NCI-H69 (cell line): ENCODE measurements at regions not wholly inside any gene's neighbourhood (a gene's known extent, or its start where the extent isn't known, plus 50 kb on each side); places are given as distances from the start of the nearest gene placed in this dataset.
"Not testable (repeated sequence)": the region's sequence is repeated elsewhere in the genome, so short reads cannot be mapped to it uniquely, and the experiment has no call there.

Experiments used
- DNase-seq: peaks from one replicate; lab custom pipeline; 2025; lab: John Stamatoyannopoulos, UW

DNA sequence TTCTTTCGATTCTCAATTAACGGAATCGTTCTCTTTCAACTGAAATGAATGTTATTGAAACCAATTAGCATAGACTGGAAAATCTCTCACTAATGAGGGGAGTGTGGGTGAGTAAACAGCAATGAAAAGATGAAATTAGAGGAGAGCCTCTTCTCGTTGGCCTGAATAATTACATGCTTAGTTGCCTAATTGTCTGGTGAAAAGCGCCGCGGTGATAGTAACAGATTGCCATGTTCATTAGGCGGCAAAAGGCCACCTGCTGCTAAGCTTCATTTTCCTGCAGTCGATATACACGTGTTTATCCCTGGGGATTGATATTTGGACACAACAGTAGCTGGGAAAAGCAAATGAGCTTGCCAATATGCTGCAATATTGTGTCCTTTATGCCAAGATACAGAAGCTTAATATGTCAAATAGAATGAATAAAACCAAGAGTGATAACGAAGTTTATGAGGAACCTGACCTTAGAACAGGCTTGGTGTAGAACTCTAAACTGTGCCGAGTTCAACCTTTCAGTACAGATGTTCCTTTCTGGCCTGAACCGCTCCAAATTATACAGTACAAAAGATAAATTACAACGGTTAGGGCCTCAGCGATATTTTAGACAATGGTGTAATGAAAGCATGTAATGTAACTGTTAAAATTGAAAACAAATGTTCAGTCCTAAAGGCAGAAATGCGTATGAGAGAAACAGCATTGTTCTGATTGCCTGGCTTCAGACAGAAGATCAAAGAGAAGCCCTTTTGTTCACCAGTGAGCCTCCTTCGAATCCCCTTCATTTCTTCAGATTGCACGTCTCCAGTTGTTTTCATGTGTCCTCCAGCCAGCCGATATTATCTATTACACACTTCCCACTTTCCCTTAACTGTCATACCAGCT, 185.2 kb downstream of the SHOX2 start:
- DNase-seq: peak; percentile 96

DNA sequence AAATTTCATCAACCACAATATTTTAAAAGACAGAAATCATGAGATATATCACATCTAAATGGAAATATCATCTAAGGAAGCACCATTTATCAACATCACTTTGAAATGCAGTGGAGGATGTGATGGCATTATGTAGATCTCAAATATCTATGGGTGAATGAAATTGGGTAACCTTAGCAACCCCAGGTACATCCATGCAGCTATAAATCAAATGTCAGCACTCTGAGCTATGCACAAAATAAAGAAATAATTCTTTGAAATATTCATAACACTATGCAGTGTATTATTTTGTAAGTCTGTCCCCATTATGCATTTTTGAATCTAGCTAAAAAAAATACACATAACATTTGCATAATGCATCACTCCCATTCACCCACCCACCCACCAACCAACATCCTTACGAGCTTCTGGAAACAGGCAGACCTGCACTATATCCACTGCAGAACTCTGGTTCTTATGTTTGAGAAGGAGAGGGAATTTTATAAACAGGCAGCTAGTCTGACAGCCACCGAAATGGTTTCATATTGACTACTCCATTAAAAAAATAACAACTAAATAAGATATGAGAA, 186.8 kb downstream of the SHOX2 start:
- peak; percentile 20 for DNase-seq

DNA sequence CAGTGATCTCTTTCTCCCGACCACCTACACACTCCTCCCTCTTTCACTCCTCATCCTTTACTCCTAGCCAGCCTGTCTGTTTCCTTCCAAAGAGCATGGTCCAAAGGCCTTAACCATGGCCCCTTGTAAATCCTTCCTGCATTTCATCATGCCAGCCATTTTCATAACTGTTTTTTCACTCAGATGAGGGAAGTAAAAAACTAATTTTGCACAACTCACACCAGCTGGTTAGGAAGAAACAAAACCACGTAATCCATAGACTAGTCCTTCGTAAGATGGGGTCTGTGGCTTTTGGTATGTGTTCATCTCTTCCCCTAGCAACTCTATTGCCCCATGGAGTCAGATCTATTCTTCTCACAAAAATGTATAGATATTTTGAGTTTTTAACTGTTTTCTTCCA, 187.8 kb downstream of the SHOX2 start:
- DNase-seq: no peak

DNA sequence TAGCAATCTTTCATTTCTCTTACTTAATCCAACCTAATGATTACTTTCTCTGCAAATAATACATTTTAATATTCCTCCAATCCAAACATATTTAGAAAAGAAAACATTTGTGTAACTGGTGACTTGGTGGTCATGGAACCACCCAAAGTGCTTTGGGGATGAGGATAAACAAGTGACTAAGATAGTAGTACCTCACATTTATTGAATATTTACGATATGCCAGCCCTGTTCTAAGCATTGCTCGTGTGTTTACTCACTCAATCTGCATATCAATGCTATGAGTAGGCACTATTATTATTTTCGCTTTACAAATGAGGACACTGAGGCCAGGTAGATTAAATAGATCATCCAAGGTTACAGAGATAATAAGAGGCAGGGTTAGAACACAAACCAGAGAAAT, 189.5 kb downstream of the SHOX2 start:
- DNase-seq: no peak

DNA sequence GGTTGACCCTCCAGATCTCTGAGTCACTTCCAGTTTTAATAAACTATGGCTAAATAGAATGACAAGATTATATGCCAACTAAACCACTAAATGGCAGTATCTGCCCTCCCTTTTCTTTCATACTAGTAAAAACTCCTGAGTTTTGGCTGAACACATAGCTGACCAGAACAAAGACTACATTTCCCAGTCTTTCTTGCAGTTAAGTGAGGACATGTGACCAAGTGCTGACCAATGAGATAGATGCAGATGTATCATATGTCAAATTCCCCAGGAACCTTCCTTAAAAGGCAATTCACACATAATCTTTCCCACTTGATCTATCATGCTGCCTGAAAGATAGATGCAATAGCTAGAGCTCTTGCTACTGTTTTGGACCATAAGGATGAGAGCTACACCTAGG, 191.3 kb downstream of the SHOX2 start:
- no peak for DNase-seq

DNA sequence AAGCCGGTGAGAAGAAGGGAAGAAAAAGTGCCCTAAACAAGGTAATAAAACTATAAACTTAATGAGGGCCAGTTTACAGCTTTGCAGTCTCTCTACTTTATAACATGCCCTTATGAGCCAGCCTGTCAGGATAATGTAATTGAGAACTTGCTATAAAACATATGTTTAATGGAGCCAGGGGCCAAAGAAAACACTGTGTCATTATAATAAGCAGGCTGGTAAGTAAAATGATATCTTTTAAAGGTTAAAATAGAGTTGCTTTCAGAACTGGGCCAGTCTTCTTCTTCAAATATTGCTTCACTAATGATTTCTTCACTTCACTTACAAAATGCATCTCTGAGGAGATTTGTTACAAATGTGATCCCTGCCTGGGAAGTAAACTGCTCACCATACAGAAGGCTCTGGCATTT, 192.5 kb downstream of the SHOX2 start:
- peak; percentile 59 for DNase-seq

DNA sequence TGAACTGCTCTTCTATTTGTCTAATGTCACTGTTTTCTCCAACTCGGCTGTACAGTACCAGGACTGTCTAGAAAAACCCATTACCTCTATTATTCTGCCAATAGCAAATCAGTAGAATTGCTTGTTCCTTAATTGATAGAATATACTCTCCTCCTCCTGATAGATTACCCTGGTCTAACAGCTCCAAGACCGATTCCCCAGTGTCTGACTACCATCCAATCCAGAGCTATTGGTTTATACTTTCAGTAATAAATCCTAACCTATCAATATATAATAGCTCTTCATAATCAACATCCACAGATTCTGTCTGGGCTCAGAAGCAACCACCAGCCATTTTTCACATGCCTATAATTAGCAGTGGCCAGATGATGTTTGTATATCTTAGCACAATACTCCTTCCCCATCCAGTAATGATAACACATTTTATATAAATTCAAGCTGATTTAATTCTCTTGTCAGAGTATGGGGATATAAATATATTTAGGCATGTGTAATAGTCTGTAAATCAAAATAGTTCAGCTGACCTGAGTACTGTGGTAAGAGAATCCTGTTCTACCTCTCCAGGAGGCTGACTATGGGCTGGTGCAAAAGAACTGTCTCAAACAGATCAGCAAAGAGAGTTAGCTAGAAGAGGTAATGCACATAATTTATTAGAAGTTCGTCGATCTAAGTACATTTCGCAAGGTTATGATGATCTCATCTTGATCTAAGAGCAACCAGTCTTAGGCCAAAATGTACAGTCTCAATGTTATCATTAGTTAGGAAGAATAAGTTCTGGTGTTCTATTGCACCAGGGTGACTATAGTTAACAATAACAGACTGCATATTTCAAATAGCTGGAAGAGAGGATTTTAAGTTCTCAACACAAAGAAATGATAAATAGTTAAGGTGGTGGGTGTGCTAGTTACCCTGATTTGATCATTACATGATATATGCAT, 193.4 kb downstream of the SHOX2 start:
- DNase-seq: no peak

DNA sequence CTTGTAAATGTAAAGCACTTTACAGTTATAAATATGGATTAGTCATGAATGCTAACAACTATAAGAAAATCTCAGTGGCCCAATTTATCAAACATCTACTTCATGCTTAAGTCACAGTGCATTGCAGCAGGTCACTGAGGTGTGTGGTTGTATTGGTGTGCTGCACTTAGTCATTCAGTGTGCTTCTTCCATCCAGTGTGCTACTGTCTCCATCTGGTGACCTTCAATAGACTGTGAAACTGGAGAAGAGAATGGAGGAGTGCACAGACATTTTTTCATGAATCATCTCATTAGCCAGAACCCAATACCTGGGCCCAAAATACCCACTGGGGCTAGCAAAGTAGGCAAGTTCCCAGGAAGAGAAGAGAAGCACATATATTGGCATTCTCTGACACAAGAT, 199.6 kb downstream of the SHOX2 start:
- DNase-seq: peak; percentile 3

DNA sequence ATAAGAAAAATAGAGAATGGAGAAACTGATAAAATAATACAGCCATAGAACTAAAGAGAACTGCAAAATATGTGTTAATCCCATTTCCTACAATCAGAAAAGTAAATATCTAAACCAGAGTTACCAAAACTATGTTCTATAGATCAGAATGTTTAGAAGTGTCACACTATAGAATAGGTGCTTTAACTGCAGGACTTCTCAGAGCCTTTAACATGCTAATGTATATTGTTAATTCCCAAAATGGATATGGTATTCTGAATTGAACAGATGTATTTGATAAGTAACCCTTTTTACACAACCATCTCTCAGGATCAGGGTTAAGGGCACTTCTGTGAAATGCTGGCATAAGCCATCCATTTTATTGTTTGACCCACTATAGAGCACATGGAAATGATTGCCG, 200.3 kb downstream of the SHOX2 start:
- DNase-seq: no peak

DNA sequence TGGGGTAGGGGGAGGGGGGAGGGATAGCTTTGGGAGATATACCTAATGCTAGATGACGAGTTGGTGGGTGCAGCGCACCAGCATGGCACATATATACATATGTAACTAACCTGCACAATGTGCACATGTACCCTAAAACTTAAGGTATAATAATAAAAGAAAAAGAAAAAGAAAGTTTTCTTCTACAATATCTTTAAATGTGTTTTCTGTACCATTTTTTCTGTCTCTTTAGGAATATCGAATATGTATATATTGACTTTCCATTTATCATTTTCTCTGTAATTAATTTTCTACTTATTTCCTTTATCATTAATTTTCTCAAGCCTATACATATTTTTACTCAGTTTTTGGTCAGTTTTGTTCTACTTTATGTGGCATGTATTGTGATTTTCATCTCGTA, 203.5 kb downstream of the SHOX2 start:
- not testable (repeated sequence) for DNase-seq

DNA sequence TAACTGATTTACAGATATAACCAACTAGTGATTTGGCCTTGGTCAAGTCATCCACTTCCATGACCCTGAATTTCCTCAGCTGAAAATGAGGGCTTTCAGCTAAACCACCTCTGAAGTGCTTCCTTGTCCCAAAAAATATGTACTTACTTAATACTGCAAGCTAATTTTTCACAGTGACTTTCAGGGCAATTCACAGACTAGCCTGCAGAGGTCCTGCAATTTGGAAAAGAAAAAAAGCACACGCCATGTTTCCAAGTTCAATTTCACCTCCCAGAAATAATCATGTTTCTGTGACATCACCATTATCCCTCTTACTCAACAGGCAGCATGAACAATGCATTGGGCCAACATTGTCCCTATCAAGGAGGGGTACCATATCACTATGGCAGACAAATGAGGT, 218.2 kb downstream of the SHOX2 start:
- DNase-seq: no peak

DNA sequence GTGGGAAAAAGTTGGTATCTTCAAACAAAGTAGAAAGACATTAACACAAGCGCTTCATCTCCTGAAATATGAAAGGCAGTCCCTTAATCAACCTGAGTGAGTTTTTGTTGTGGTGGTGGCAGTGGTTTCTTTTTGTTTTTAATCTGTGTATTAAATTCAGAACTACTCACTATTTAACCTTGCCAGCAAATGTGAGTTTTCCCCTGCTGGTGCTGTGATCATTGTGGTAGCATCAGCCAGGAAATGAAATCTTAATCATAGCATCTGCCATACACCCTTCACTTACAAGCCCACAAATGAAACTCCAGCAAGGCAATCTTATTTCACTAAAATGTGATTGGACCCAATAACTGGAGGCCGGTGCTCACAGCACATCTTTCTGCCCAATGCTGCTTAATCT, 229.7 kb downstream of the SHOX2 start:
- DNase-seq: no peak

DNA sequence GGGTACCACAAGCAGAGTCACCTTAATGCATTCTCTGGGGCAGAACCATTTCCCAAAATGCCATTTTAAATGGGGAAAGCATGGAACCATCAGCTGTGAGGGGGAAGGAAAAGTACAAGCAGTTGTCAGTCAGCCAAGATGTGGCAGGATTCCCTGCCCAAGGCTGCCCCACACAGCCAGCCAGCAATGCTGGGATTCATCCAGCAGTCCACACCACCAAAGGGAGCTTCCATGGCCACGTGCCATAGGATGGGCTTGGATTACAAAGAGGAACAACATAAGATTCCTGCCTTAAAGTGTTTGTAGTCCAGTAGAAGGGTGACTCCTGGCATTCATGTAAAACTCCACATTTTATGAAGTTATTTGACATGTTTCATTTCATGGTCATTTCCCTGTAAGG, 233.3 kb downstream of the SHOX2 start:
- DNase-seq: no peak

DNA sequence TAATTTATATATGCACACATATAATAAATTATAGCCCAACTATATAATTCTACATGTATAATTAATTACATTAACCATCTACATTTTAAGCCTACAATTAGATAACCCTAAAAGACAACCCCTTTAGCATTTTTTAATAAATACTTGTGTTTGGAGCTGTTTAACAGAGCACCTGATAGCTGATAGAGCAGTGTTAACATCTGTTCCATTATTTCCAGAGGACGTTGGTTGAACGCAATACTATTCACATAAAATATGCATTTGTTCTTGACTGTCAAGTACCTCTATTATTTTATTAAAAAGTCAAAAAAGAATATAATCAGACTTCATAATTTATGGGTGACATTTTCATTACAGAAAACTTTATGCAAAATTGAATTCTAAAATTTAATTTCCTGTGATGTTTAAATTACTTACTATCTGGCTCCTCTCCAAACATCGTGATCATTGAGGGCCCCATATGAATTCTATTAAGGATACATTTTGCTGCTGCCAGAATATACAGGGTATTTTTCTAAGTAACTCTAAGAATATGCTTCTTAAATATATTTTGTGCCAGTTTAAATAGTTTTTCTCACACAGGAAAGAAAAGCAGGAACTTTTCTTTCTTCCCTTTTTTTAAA, 234.3 kb downstream of the SHOX2 start:
- DNase-seq: no peak

DNA sequence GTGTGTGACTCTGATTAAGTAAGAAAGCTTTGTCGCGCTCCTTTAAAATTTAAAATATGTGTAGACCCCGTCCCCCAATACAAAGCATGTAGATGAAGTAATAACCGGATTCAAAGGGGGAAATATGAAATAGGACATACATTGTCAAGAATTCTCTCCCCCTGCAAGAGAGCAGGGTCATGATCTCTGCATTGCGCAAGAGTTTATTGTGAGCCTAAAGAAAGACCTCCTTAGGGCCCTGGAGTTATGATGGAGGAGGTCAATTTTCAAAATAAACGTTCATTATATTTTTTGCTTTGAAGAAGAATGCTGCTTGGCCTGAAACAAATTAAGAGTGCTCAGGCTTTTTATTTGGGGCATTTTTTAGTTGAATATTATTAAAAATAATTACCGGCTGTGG, 235.0 kb downstream of the SHOX2 start:
- no peak for DNase-seq

DNA sequence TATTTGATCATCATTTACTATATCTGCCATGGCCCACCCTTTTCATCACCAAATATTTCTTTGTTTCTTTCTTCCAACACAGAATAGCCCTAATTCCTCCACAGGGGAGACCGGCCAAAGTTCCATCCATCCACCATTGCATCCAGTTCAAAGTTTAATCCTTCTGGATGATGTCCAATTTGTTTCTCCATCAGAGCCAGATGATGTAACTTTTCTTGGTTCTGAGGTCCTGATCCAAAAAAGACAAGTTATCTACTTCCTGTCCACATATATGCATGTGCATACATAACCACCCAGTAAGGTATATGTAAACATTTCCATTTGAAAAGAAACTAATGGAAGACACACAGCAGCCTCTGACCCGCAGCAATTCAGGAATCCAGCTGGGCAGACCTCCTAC, 237.3 kb downstream of the SHOX2 start:
- no peak for DNase-seq

DNA sequence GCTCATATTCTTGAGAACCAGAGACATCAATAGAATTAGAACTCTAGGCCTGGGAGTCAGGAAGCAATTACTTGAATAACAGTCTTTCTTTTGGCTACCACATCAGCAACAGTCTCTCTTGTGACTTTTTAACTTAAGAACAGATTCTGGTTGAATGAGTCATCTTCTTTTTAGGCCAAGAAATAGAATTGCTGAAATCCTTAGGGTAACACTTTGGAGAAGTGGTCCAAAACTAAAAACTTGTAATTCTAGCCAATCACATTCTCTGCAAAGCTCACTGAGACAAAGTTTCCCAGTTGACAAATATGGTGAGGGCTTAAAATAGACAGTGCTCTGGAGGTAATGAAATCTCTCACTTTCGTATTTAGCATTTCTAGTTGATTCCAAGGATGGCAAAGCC, 238.0 kb downstream of the SHOX2 start:
- DNase-seq: no peak

DNA sequence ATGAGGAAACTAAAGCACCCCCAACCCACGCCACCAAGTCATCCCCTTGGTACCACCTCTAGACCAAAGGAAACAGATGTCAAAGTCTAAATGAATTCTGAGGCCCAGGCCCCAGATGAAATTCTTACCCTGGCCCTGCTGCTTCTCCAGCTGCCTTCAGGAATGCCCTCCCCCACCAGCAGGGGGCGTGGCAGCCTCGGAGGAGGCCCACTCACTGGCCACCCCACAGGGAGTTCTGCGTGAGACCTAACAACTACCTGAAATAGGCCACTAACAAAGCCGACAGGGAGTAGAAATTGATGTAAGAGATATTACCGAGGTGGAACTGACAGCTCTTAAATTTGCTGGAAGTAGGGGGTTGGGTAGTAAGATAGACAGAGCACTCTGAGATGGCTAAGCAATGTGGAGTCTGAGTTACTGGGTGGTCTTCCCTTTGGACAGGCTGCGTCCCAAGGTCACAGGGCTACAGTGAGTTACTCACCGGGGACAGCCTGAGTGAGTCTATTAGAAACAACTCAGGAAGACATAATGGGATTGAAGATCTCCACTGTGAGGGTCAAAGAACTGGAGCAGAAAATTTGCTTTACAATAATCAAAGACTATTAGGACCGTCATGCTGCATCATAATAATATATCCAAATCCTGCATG, 240.7 kb downstream of the SHOX2 start:
- DNase-seq: peak; percentile 60

DNA sequence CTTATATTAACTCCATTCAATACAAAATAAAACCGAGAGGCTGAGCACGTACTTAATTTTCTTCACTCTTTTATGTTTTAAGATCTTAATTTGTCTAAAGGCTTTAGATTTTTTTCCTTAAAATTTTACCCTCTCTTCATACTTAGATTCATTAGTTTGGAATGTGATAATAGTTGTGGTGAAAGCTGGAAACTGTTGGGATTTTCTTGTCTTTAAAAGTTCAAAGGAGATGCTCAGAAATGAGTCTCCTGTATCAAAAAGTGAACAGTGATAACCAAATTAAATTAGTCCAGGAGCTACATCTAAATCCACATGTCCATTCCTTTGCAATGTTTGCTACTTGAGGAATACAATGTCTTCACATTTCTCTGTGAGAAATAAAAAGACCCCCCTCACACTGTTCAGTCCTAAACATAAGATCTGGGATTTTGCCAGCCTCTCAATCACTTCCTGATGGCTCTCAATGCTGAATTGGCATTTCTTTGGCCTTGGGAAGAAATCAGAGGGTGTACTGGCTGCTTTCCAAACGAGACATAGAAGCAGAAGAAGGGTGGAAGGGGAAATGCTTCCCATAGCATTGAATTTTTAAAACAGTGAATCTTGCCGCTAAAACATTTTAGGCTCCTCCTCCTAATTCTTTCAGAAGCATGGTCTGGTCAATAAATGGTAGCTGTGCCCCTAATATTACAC, 245.0 kb downstream of the SHOX2 start:
- DNase-seq: no peak

DNA sequence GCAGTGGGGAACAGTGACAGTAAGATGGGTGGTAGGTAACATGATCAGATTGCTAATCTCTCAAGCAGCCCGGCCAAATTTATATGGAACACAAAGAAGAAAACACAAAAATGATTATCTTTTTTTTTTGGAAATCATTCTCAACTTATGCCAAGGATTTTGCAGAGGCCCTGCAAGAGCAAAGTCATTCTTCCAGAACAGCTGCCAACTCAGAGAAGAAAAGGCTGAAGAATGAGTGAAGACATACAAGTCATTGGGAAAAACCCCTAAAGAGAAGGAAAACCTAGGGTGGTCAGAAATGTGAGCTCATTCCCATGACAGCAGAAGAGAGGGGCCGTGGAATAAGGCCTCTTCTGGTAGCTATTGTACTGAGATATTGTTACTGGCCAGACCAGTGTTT, 246.7 kb downstream of the SHOX2 start:
- DNase-seq: no peak

DNA sequence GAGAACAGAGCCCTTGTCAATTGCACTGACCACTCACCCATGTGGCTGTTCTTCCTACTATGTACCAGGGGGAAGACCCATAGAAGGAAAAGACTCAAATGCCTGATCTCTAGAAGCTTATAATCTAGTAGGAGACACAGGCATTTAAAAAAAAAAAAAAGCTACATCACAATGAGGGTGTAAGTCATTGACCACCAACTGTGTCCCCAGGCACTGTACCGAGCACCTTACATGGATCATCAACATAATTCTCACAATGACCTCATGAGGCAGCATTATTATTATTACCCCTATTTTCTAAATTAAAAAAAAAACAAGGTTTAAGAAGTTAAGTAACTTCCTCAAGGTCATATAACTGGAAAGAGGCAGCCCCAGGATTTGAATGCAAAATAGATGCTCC, 247.4 kb downstream of the SHOX2 start:
- DNase-seq: no peak
